ENCODE measurements at regions not wholly inside any gene's neighbourhood (a gene's known extent, or its start where the extent isn't known, plus 50 kb on each side); places are given as distances from the start of the nearest gene placed in this dataset.

DNA sequence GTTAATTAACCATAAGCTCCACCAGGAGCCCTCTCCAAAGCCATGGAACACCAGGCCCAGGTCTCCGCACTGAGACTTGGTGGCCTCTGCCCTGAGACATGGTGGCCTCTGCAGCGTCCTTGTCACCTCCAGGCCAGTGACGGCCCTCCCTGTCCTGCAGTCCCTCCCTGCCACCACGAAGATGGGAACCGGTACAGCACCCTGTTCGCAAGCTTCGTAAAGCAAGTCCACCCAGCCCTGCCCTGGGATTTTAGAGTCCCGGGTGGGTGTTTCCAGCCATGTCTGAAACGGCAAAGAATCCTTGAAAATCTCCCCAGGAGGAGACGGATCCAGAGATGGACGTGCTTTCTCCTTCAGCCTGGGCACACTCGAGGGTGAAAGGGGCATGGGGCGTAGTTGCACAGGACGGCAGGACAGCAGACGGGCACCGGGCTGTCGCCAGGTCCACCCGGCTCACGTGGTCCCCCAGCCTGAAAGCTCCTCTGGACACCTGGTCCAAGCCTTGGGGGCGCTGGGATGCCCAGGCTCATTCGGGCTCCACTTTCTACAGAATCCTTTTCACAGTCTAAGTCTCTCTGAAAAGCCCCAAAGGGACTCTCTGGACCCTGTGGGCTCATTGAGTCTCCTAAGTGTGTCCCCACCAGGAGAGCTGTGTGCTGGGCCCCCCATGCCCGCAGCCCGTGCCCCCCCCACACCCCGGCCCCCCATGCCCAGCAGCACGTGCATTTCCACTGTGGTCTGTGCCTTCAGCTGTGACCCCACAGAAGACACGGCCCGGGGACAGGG, 456.2 kb downstream of the BRD1 start:
- TF ChIP-seq, protein P1, sequence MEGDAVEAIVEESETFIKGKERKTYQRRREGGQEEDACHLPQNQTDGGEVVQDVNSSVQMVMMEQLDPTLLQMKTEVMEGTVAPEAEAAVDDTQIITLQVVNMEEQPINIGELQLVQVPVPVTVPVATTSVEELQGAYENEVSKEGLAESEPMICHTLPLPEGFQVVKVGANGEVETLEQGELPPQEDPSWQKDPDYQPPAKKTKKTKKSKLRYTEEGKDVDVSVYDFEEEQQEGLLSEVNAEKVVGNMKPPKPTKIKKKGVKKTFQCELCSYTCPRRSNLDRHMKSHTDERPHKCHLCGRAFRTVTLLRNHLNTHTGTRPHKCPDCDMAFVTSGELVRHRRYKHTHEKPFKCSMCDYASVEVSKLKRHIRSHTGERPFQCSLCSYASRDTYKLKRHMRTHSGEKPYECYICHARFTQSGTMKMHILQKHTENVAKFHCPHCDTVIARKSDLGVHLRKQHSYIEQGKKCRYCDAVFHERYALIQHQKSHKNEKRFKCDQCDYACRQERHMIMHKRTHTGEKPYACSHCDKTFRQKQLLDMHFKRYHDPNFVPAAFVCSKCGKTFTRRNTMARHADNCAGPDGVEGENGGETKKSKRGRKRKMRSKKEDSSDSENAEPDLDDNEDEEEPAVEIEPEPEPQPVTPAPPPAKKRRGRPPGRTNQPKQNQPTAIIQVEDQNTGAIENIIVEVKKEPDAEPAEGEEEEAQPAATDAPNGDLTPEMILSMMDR (IDR thresholded peaks at IDR 0.05), result no peak
- TF ChIP-seq SIN3A (IDR thresholded peaks at IDR 0.05; ENCODE audit: borderline replicate concordance, insufficient read depth, low read depth, low read length) (no peak), POLR2AphosphoS5 (IDR thresholded peaks at IDR 0.05; ENCODE audit: low read depth, low read length) (no peak), TCF7L2 (IDR thresholded peaks at IDR 0.05; ENCODE audit: low read depth, low read length) (no peak)

All from Panc1 (cell line).